ENCODE measurements at regions not wholly inside any gene's neighbourhood (a gene's known extent, or its start where the extent isn't known, plus 50 kb on each side); places are given as distances from the start of the nearest gene placed in this dataset.
"Not testable (repeated sequence)": the region's sequence is repeated elsewhere in the genome, so short reads cannot be mapped to it uniquely, and the experiment has no call there.

- Histone ChIP-seq H3K4me1 (ENCODE audit: control insufficient read depth, insufficient read depth, low read length) (no peaks in the 10 kb centered on the region), H3K4me3 (ENCODE audit: low read length) (no peak overlapping the region), H3K27me3 (ENCODE audit: control insufficient read depth, insufficient read depth, low read length) (no peaks in the 10 kb centered on the region), H3K9me3 (ENCODE audit: control insufficient read depth, insufficient read depth, low read length) (no peaks in the 10 kb centered on the region), H3K36me3 (ENCODE audit: control insufficient read depth, insufficient read depth, low read length) (no peaks in the 10 kb centered on the region), H3K27ac (ENCODE audit: low read length) (no peak overlapping the region)
- no CpG with 5 or more reads among the region's 2 CpGs for WGBS (ENCODE audit: insufficient coverage, insufficient read length)
- no peak for DNase-seq (ENCODE audit: low read depth, low spot score)
Observed at GRCh38 chrX:131845201-131845600, 177.9 kb upstream of the STK26 start.

GRCh38 chrX:131845771-131846170, 177.3 kb upstream of the STK26 start:
- DNase-seq (ENCODE audit: low read depth, low spot score): no peak
- no peak overlapping the region for H3K4me3 ChIP-seq (ENCODE audit: low read length)
- WGBS (ENCODE audit: insufficient coverage, insufficient read length): no CpG with 5 or more reads among the region's 1 CpG
- no peaks in the 10 kb centered on the region for H3K36me3 ChIP-seq (ENCODE audit: control insufficient read depth, insufficient read depth, low read length)
- H3K4me1 ChIP-seq (ENCODE audit: control insufficient read depth, insufficient read depth, low read length): no peaks in the 10 kb centered on the region
- no peaks in the 10 kb centered on the region for H3K9me3 ChIP-seq (ENCODE audit: control insufficient read depth, insufficient read depth, low read length)
- H3K27ac ChIP-seq (ENCODE audit: low read length): no peak overlapping the region
- H3K27me3 ChIP-seq (ENCODE audit: control insufficient read depth, insufficient read depth, low read length): no peaks in the 10 kb centered on the region

- not testable (repeated sequence) for H3K27me3 ChIP-seq (ENCODE audit: control insufficient read depth, insufficient read depth, low read length); H3K9me3 ChIP-seq (ENCODE audit: control insufficient read depth, insufficient read depth, low read length); DNase-seq (ENCODE audit: low read depth, low spot score); H3K4me3 ChIP-seq (ENCODE audit: low read length); H3K36me3 ChIP-seq (ENCODE audit: control insufficient read depth, insufficient read depth, low read length); H3K4me1 ChIP-seq (ENCODE audit: control insufficient read depth, insufficient read depth, low read length); H3K27ac ChIP-seq (ENCODE audit: low read length)
- no CpG with 5 or more reads among the region's 10 CpGs for WGBS (ENCODE audit: insufficient coverage, insufficient read length)
Observed at GRCh38 chrX:131850964-131851363, 172.1 kb upstream of the STK26 start.

GRCh38 chrX:131853440-131853839, 169.7 kb upstream of the STK26 start:
- Histone ChIP-seq H3K9me3 (ENCODE audit: control insufficient read depth, insufficient read depth, low read length) (no peaks in the 10 kb centered on the region), H3K27ac (ENCODE audit: low read length) (no peak overlapping the region), H3K4me3 (ENCODE audit: low read length) (no peak overlapping the region), H3K4me1 (ENCODE audit: control insufficient read depth, insufficient read depth, low read length) (no peaks in the 10 kb centered on the region), H3K36me3 (ENCODE audit: control insufficient read depth, insufficient read depth, low read length) (no peaks in the 10 kb centered on the region), H3K27me3 (ENCODE audit: control insufficient read depth, insufficient read depth, low read length) (no peaks in the 10 kb centered on the region)
- no peak for DNase-seq (ENCODE audit: low read depth, low spot score)
- WGBS (ENCODE audit: insufficient coverage, insufficient read length): no CpG with 5 or more reads among the region's 4 CpGs

- no peaks in the 10 kb centered on the region for H3K36me3 ChIP-seq (ENCODE audit: control insufficient read depth, insufficient read depth, low read length)
- no peak overlapping the region for H3K27ac ChIP-seq (ENCODE audit: low read length)
- H3K9me3 ChIP-seq (ENCODE audit: control insufficient read depth, insufficient read depth, low read length): no peaks in the 10 kb centered on the region
- no peaks in the 10 kb centered on the region for H3K27me3 ChIP-seq (ENCODE audit: control insufficient read depth, insufficient read depth, low read length)
- no peak overlapping the region for H3K4me3 ChIP-seq (ENCODE audit: low read length)
- DNase-seq (ENCODE audit: low read depth, low spot score): no peak
- H3K4me1 ChIP-seq (ENCODE audit: control insufficient read depth, insufficient read depth, low read length): no peaks in the 10 kb centered on the region
Observed at GRCh38 chrX:131854581-131854980, 168.5 kb upstream of the STK26 start.

- WGBS (ENCODE audit: insufficient coverage, insufficient read length): no CpG with 5 or more reads among the region's 6 CpGs
- no peak for DNase-seq (ENCODE audit: low read depth, low spot score)
- Histone ChIP-seq H3K4me1 (ENCODE audit: control insufficient read depth, insufficient read depth, low read length) (no peaks in the 10 kb centered on the region), H3K4me3 (ENCODE audit: low read length) (no peak overlapping the region), H3K27me3 (ENCODE audit: control insufficient read depth, insufficient read depth, low read length) (no peaks in the 10 kb centered on the region), H3K9me3 (ENCODE audit: control insufficient read depth, insufficient read depth, low read length) (no peaks in the 10 kb centered on the region), H3K27ac (ENCODE audit: low read length) (no peak overlapping the region), H3K36me3 (ENCODE audit: control insufficient read depth, insufficient read depth, low read length) (no peaks in the 10 kb centered on the region)
Observed at GRCh38 chrX:131861088-131861787, 161.9 kb upstream of the STK26 start.

GRCh38 chrX:131862321-131862720, 160.8 kb upstream of the STK26 start:
- no peak for DNase-seq (ENCODE audit: low read depth, low spot score)
- no peaks in the 10 kb centered on the region for H3K9me3 ChIP-seq (ENCODE audit: control insufficient read depth, insufficient read depth, low read length)
- no peaks in the 10 kb centered on the region for H3K27me3 ChIP-seq (ENCODE audit: control insufficient read depth, insufficient read depth, low read length)
- H3K36me3 ChIP-seq (ENCODE audit: control insufficient read depth, insufficient read depth, low read length): no peaks in the 10 kb centered on the region
- no peak overlapping the region for H3K27ac ChIP-seq (ENCODE audit: low read length)
- H3K4me1 ChIP-seq (ENCODE audit: control insufficient read depth, insufficient read depth, low read length): no peaks in the 10 kb centered on the region
- WGBS (ENCODE audit: insufficient coverage, insufficient read length): no CpG with 5 or more reads among the region's 3 CpGs
- H3K4me3 ChIP-seq (ENCODE audit: low read length): no peak overlapping the region

GRCh38 chrX:131869182-131869581, 153.9 kb upstream of the STK26 start:
- Histone ChIP-seq H3K4me1 (ENCODE audit: control insufficient read depth, insufficient read depth, low read length) (no peaks in the 10 kb centered on the region), H3K27me3 (ENCODE audit: control insufficient read depth, insufficient read depth, low read length) (no peaks in the 10 kb centered on the region), H3K4me3 (ENCODE audit: low read length) (no peak overlapping the region), H3K27ac (ENCODE audit: low read length) (no peak overlapping the region), H3K9me3 (ENCODE audit: control insufficient read depth, insufficient read depth, low read length) (no peaks in the 10 kb centered on the region), H3K36me3 (ENCODE audit: control insufficient read depth, insufficient read depth, low read length) (no peaks in the 10 kb centered on the region)
- DNase-seq (ENCODE audit: low read depth, low spot score): no peak

- H3K4me3 ChIP-seq (ENCODE audit: low read length): no peak overlapping the region
- no peaks in the 10 kb centered on the region; the same call in 1 of the 2 replicates for H3K4me1 ChIP-seq (ENCODE audit: control insufficient read depth, insufficient read depth, low read length)
- H3K27me3 ChIP-seq (ENCODE audit: control insufficient read depth, insufficient read depth, low read length): no peaks in the 10 kb centered on the region
- H3K27ac ChIP-seq (ENCODE audit: low read length): no peak overlapping the region
- WGBS (ENCODE audit: insufficient coverage, insufficient read length): no CpG with 5 or more reads among the region's 3 CpGs
- no peaks in the 10 kb centered on the region for H3K9me3 ChIP-seq (ENCODE audit: control insufficient read depth, insufficient read depth, low read length)
- H3K36me3 ChIP-seq (ENCODE audit: control insufficient read depth, insufficient read depth, low read length): no peaks in the 10 kb centered on the region
- no peak for DNase-seq (ENCODE audit: low read depth, low spot score)
Observed at GRCh38 chrX:131874300-131874699, 148.8 kb upstream of the STK26 start.

- not testable (repeated sequence) for H3K36me3 ChIP-seq (ENCODE audit: control insufficient read depth, insufficient read depth, low read length); H3K9me3 ChIP-seq (ENCODE audit: control insufficient read depth, insufficient read depth, low read length); H3K27me3 ChIP-seq (ENCODE audit: control insufficient read depth, insufficient read depth, low read length); H3K27ac ChIP-seq (ENCODE audit: low read length); DNase-seq (ENCODE audit: low read depth, low spot score); H3K4me1 ChIP-seq (ENCODE audit: control insufficient read depth, insufficient read depth, low read length); H3K4me3 ChIP-seq (ENCODE audit: low read length)
- WGBS (ENCODE audit: insufficient coverage, insufficient read length): no CpG with 5 or more reads among the region's 1 CpG
Observed at GRCh38 chrX:131875827-131876226, 147.3 kb upstream of the STK26 start.

GRCh38 chrX:131881194-131881593, 141.9 kb upstream of the STK26 start:
- no CpG with 5 or more reads among the region's 5 CpGs for WGBS (ENCODE audit: insufficient coverage, insufficient read length)
- Histone ChIP-seq H3K4me1 (ENCODE audit: control insufficient read depth, insufficient read depth, low read length) (no peaks in the 10 kb centered on the region), H3K27ac (ENCODE audit: low read length) (no peak overlapping the region), H3K36me3 (ENCODE audit: control insufficient read depth, insufficient read depth, low read length) (no peaks in the 10 kb centered on the region), H3K9me3 (ENCODE audit: control insufficient read depth, insufficient read depth, low read length) (no peaks in the 10 kb centered on the region), H3K27me3 (ENCODE audit: control insufficient read depth, insufficient read depth, low read length) (no peaks in the 10 kb centered on the region), H3K4me3 (ENCODE audit: low read length) (no peak overlapping the region)
- no peak for DNase-seq (ENCODE audit: low read depth, low spot score)

Data from iPS DF 6.9 (cell line).